Germinal center (tissue), 1 donor: ENCODE measurements at regions not wholly inside any gene's neighbourhood (a gene's known extent, or its start where the extent isn't known, plus 50 kb on each side); places are given as distances from the start of the nearest gene placed in this dataset.
"Not testable (repeated sequence)": the region's sequence is repeated elsewhere in the genome, so short reads cannot be mapped to it uniquely, and the experiment has no call there.

Experiments used
- DNase-seq: peaks from one replicate; pipeline ENCODE4 v3.0.0; 2012; ENCODE audit warnings: mixed read lengths, low spot score

- DNase-seq: no peak
Observed at GRCh38 chr5:67752357-67752708, 463.2 kb upstream of the PIK3R1 start.

GRCh38 chr5:67748165-67748690, 467.3 kb upstream of the PIK3R1 start:
- DNase-seq: no peak

GRCh38 chr5:67747096-67747495, 468.5 kb upstream of the PIK3R1 start:
- DNase-seq: no peak

DNA sequence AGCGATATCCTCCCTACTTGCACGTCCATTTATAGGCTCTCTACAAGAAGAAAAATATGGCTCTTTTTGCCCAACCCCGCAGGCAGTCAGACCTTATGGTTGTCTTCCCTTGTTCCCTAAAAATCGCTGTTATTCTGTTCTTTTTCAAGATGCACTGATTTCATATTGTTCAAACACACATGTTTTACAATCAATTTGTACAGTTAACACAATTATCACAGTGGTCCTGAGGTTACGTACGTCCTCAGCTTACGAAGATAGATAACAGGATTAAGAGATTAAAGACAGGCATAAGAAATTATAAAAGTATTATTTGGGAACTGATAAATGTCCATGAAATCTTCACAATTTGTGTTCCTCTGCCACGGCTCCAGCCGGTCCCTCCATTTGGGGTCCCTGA, 468.9 kb upstream of the PIK3R1 start:
- not testable (repeated sequence) for DNase-seq

- DNase-seq: no peak
Observed at GRCh38 chr5:67746103-67746502, 469.5 kb upstream of the PIK3R1 start.

- DNase-seq: no peak
Observed at GRCh38 chr5:67732921-67733320, 482.6 kb upstream of the PIK3R1 start.

DNA sequence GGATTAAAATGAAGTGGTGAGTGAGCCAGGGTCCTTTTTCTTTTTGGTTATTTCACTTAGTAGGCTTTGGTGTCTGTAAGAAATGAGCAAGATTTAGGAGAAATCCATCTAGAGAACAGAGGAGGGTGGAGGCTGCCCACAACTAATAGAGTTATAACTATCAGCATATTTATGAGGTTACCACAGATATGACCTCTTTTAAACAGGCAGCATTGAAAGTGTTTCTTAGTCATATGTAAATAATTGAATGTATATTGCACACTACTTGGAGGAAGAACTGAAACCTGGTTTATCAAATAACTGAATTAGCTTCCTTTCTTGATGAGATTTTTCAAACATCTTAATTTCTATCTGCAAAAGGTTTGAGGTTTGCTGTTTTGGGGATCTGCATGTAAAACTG, 483.1 kb upstream of the PIK3R1 start:
- DNase-seq: no peak

- no peak for DNase-seq
Observed at GRCh38 chr5:67731886-67732285, 483.7 kb upstream of the PIK3R1 start.

GRCh38 chr5:67730917-67731474, 484.6 kb upstream of the PIK3R1 start:
- DNase-seq: no peak

DNA sequence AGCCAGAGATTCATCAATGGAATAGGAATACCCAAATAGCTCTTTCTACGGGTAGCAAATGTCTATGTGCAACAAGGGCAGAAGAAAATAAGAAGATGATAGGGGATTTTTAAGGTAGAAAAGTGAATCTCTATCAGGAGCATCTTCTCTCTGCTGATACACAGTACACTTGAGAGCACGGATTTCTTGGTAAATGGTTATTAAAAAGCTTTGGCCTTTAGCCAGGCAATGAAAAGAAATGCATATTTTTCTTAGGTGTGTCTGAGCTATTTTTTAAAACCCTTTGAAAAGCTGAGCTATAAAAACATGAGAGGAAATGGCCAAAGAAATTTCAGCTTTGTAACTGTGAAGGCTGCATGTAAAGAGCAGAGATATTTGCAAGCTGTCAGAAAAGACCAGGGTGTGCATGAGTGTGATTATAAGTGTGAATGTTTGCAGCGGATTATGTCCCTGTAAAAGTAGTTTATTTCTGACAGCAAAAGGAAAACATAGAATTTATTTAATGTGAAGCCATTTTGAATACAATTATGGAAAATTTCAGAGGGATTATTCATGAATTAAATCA, 487.1 kb upstream of the PIK3R1 start:
- no peak for DNase-seq

- DNase-seq: no peak
Observed at GRCh38 chr5:67725604-67726003, 490.0 kb upstream of the PIK3R1 start.

GRCh38 chr5:67724412-67725135, 491.0 kb upstream of the PIK3R1 start:
- no peak for DNase-seq

DNA sequence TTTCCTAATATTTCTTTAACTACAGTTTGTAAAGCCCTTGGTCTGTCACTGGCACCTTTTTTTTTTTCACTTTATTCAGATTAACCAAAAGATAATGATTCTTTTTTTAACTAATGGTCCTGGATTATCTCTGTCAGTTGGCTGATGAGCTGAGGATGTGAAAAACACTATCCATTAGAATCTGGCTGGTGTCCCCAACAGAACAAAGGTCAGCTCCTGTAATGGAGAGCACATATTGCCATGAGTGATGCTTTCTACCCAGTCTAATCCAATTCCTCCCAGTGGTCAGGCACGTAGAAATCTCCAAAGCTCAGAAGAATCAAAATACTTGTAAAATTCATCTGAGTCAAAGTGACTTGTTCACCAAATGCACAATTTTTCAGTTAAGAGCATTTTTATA, 491.7 kb upstream of the PIK3R1 start:
- DNase-seq: no peak

DNA sequence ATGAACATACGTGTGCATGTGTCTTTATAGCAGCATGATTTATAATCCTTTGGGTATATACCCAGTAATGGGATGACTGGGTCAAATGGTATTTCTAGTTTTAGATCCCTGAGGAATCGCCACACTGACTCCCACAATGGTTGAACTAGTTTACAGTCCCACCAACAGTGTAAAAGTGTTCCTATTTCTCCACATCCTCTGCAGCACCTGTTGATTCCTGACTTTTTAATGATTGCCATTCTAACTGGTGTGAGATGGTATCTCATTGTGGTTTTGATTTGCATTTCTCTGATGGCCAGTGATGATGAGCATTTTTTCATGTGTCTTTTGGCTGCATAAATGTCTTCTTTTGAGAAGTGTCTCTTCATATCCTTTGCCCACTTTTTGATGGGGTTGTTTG, 493.0 kb upstream of the PIK3R1 start:
- not testable (repeated sequence) for DNase-seq

DNA sequence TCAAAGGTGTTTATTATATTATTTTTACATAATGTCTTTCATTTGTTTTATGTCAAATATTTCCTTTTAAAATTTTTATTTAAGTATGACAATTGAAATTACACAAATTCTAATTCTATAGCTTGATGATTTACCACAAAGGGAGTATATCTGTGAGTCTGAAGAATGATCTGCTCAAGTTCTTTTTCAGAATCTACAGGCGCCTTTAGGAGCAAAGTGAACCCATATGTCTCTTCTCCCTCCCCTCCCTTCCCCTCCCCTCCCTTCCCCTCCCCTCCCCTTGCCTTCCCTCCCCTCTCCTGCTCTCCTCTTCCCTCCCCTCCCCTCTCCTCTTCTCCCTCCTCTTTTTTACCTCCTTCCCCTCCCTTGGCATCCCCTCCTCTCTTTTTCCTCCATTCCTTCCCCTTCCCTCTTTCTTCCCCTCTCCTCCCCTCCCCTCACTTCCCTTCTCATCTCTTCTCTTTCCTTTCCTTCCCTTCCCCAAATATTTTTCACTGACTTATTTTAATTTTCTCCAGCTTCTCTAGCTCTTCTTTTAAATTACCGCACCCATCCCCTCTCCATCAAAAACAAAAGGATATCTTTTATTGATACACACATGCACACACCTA, 495.3 kb upstream of the PIK3R1 start:
- no peak for DNase-seq

- DNase-seq: no peak
Observed at GRCh38 chr5:67702008-67702407, 505.4 kb upstream of the CD180 start.

GRCh38 chr5:67699560-67699959, 503.0 kb upstream of the CD180 start:
- DNase-seq: no peak

- no peak for DNase-seq
Observed at GRCh38 chr5:67696446-67696845, 499.8 kb upstream of the CD180 start.

DNA sequence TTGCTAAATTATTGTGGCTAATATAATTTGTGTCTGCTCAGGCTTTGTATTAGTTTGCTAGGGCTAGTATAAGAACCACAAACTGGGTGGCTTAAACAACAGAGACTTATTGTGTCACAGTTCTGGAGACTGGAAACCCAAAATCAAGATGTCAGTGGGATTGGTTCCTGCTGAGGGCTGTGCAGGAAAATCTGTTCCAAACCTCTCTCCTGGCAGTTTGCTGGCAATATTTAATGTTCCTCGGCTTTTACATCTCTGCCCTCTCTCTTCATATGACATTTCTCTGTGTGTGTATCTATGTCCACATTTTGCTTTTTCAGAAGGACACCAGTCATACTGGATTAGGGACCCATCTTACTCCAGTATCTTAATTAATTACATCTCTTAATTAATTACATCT, 498.8 kb upstream of the CD180 start:
- no peak for DNase-seq

- no peak for DNase-seq
Observed at GRCh38 chr5:67694810-67695191, 498.2 kb upstream of the CD180 start.

- DNase-seq: no peak
Observed at GRCh38 chr5:67693956-67694809, 497.6 kb upstream of the CD180 start.

DNA sequence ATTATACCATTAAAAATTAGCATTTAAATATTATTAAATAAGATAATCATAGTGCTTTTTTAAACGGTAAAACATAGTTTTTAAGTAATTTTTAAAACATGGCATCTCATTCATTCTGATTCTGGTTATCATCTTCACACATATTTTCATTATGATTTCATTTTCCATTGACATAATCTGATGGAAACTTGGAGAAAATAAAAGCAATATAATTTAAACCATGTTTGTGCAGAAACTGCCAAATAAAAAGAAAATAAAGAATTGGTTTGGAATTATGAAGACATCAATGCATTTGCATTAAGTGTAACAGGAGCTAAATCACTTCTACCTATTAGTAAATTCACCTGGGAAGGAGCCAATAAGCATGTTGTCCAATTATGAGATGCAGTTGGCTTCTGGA, 490.1 kb upstream of the CD180 start:
- no peak for DNase-seq
